Neural cell (in vitro differentiated cells): ENCODE measurements at regions not wholly inside any gene's neighbourhood (a gene's known extent, or its start where the extent isn't known, plus 50 kb on each side); places are given as distances from the start of the nearest gene placed in this dataset.
"Not testable (repeated sequence)": the region's sequence is repeated elsewhere in the genome, so short reads cannot be mapped to it uniquely, and the experiment has no call there.

ENCODE experiments used
- EP300 ChIP-seq: fragments of 450-650 bp; conservative IDR thresholded peaks from 2 replicates; pipeline ENCODE4 v1.6.1; 2014; ENCODE audit warnings: antibody characterized with exemption, mild to moderate bottlenecking, moderate library complexity; ENCODE audit not compliant: poor library complexity, severe bottlenecking
- EZH2 ChIP-seq: fragments of 200-600, 300-800 bp; shearing (Covaris generic), sonication (generic); IDR thresholded peaks from 2 replicates; pipeline ENCODE4 v1.6.1; 2014; ENCODE audit warnings: antibody characterized with exemption, low read length, borderline replicate concordance, mild to moderate bottlenecking; ENCODE audit not compliant: insufficient read depth, poor library complexity, severe bottlenecking
- POLR2AphosphoS5 ChIP-seq: IDR thresholded peaks from 2 replicates; pipeline ENCODE4 v1.6.1; 2012
- RAD21 ChIP-seq: fragments of 450-650 bp; conservative IDR thresholded peaks from 2 replicates; pipeline ENCODE4 v1.6.1; 2014; ENCODE audit warnings: antibody characterized with exemption, mild to moderate bottlenecking, moderate library complexity
- SMC3 ChIP-seq: fragments of 450-650 bp; conservative IDR thresholded peaks from 2 replicates; pipeline ENCODE4 v1.6.1; 2014; ENCODE audit warnings: antibody characterized with exemption, mild to moderate bottlenecking, moderate library complexity; ENCODE audit not compliant: poor library complexity
- TAF1 ChIP-seq: IDR thresholded peaks from 2 replicates; pipeline ENCODE4 v1.6.1; 2012; ENCODE audit warnings: low read depth
- TF ChIP-seq, protein P1 (sequence below): fragments of 450-650 bp; IDR thresholded peaks from 2 replicates; pipeline ENCODE4 v1.5.1; 2014; ENCODE audit warnings: antibody characterized with exemption, mild to moderate bottlenecking, moderate library complexity; ENCODE audit not compliant: poor library complexity, severe bottlenecking
- TF ChIP-seq, protein P2 (sequence below): IDR thresholded peaks from 2 replicates; pipeline ENCODE4 v1.6.1; 2012; ENCODE audit warnings: borderline replicate concordance

DNA sequence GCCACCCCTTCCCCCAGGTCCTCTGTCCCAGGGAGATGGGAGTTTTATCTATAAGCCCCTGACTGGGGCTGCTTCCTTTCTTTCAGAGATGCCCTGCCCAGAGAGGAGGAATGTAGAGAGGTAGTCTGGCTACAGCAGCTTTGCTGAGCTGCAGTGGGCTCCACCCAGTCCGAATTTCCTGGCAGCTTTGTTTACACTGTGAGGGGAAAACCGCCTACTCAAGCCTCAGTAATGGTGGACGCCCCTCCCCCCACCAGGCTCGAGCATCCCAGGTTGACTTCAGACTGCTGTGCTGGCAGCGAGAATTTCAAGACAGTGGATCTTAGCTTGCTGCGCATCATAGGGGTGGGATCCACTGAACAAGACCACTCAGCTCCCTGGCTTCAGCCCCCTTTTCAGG lies 96.2 kb upstream of the C10orf90 start:
- TF ChIP-seq, protein P1, sequence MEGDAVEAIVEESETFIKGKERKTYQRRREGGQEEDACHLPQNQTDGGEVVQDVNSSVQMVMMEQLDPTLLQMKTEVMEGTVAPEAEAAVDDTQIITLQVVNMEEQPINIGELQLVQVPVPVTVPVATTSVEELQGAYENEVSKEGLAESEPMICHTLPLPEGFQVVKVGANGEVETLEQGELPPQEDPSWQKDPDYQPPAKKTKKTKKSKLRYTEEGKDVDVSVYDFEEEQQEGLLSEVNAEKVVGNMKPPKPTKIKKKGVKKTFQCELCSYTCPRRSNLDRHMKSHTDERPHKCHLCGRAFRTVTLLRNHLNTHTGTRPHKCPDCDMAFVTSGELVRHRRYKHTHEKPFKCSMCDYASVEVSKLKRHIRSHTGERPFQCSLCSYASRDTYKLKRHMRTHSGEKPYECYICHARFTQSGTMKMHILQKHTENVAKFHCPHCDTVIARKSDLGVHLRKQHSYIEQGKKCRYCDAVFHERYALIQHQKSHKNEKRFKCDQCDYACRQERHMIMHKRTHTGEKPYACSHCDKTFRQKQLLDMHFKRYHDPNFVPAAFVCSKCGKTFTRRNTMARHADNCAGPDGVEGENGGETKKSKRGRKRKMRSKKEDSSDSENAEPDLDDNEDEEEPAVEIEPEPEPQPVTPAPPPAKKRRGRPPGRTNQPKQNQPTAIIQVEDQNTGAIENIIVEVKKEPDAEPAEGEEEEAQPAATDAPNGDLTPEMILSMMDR = not testable (repeated sequence)
- TF ChIP-seq, protein P2, sequence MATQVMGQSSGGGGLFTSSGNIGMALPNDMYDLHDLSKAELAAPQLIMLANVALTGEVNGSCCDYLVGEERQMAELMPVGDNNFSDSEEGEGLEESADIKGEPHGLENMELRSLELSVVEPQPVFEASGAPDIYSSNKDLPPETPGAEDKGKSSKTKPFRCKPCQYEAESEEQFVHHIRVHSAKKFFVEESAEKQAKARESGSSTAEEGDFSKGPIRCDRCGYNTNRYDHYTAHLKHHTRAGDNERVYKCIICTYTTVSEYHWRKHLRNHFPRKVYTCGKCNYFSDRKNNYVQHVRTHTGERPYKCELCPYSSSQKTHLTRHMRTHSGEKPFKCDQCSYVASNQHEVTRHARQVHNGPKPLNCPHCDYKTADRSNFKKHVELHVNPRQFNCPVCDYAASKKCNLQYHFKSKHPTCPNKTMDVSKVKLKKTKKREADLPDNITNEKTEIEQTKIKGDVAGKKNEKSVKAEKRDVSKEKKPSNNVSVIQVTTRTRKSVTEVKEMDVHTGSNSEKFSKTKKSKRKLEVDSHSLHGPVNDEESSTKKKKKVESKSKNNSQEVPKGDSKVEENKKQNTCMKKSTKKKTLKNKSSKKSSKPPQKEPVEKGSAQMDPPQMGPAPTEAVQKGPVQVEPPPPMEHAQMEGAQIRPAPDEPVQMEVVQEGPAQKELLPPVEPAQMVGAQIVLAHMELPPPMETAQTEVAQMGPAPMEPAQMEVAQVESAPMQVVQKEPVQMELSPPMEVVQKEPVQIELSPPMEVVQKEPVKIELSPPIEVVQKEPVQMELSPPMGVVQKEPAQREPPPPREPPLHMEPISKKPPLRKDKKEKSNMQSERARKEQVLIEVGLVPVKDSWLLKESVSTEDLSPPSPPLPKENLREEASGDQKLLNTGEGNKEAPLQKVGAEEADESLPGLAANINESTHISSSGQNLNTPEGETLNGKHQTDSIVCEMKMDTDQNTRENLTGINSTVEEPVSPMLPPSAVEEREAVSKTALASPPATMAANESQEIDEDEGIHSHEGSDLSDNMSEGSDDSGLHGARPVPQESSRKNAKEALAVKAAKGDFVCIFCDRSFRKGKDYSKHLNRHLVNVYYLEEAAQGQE = not testable (repeated sequence)
- not testable (repeated sequence) for TF ChIP-seq EZH2, EP300, POLR2AphosphoS5, SMC3, TAF1, RAD21
